ENCODE measurements at regions not wholly inside any gene's neighbourhood (a gene's known extent, or its start where the extent isn't known, plus 50 kb on each side); places are given as distances from the start of the nearest gene placed in this dataset.

GRCh38 chr9:73543727-73544126 lies 392.1 kb downstream of the ANXA1 start:
- Histone ChIP-seq H3K4me1 (no peaks in the 10 kb centered on the region), H3K27me3 (no peaks in the 10 kb centered on the region), H3K36me3 (no peaks in the 10 kb centered on the region), H3K27ac (no peak overlapping the region), H3K9me3 (no peaks in the 10 kb centered on the region), H3K4me3 (no peak overlapping the region)
- TF ChIP-seq CTCF (IDR thresholded peaks at IDR 0.05): no peak
- no peak for TF ChIP-seq POLR2A (IDR thresholded peaks at IDR 0.05)
- ATAC-seq (ENCODE audit: low FRiP score in 2 of 2) (no peak), DNase-seq (no peak)

GRCh38 chr9:73548201-73548600 lies 396.5 kb downstream of the ANXA1 start:
- DNase-seq: no peak
- WGBS, 2 donors: 45 to 50% methylated on average over 5 of the region's 5 CpGs
- no peak overlapping the region for H3K4me3 ChIP-seq

GRCh38 chr9:73549991-73550390 lies 398.3 kb downstream of the ANXA1 start:
- Histone ChIP-seq H3K36me3 (no peaks in the 10 kb centered on the region), H3K4me3 (no peak overlapping the region), H3K27ac (no peak overlapping the region), H3K4me1 (no peaks in the 10 kb centered on the region), H3K27me3 (no peaks in the 10 kb centered on the region), H3K9me3 (no peaks in the 10 kb centered on the region)
- ATAC-seq (ENCODE audit: low FRiP score in 2 of 2) (no peak), DNase-seq (no peak)
- no peak for TF ChIP-seq POLR2AphosphoS5 (IDR thresholded peaks at IDR 0.05)
- no peak for TF ChIP-seq POLR2A (IDR thresholded peaks at IDR 0.05)
- TF ChIP-seq EP300 (IDR thresholded peaks at IDR 0.05): no peak
- no peak for TF ChIP-seq CTCF (IDR thresholded peaks at IDR 0.05)
- 36 to 41% methylated on average over 1 of the region's 1 CpG for WGBS, 2 donors

More at GRCh38 chr9:73548201-73548600, 396.5 kb downstream of the ANXA1 start:
- no peaks in the 10 kb centered on the region for H3K4me1 ChIP-seq
- no peak for ATAC-seq (ENCODE audit: low FRiP score in 2 of 2)
- H3K9me3 ChIP-seq: no peaks in the 10 kb centered on the region
- no peak for TF ChIP-seq POLR2A (IDR thresholded peaks at IDR 0.05)
- TF ChIP-seq POLR2AphosphoS5 (IDR thresholded peaks at IDR 0.05): no peak
- TF ChIP-seq CTCF (IDR thresholded peaks at IDR 0.05): no peak
- no peak for TF ChIP-seq EP300 (IDR thresholded peaks at IDR 0.05)
- no peaks in the 10 kb centered on the region for H3K36me3 ChIP-seq
- H3K27ac ChIP-seq: no peak overlapping the region
- H3K27me3 ChIP-seq: no peaks in the 10 kb centered on the region

GRCh38 chr9:73553295-73553694 lies 401.6 kb downstream of the ANXA1 start:
- WGBS, 2 donors: 52 to 59% methylated on average over 3 of the region's 3 CpGs
- H3K27ac ChIP-seq: no peak overlapping the region
- ATAC-seq (ENCODE audit: low FRiP score in 2 of 2) (no peak), DNase-seq (no peak)
- TF ChIP-seq POLR2A (IDR thresholded peaks at IDR 0.05) (no peak), POLR2AphosphoS5 (IDR thresholded peaks at IDR 0.05) (no peak), EP300 (IDR thresholded peaks at IDR 0.05) (no peak), CTCF (IDR thresholded peaks at IDR 0.05) (no peak)
- no peak overlapping the region for H3K4me3 ChIP-seq
- no peaks in the 10 kb centered on the region for H3K9me3 ChIP-seq
- H3K27me3 ChIP-seq: no peaks in the 10 kb centered on the region
- H3K4me1 ChIP-seq: no peaks in the 10 kb centered on the region
- no peaks in the 10 kb centered on the region for H3K36me3 ChIP-seq

GRCh38 chr9:73558471-73558870 lies 406.8 kb downstream of the ANXA1 start:
- H3K4me3 ChIP-seq: no peak overlapping the region
- TF ChIP-seq POLR2A (IDR thresholded peaks at IDR 0.05) (no peak), EP300 (IDR thresholded peaks at IDR 0.05) (no peak), POLR2AphosphoS5 (IDR thresholded peaks at IDR 0.05) (no peak), CTCF (IDR thresholded peaks at IDR 0.05) (no peak)
- no peak overlapping the region for H3K27ac ChIP-seq

More at GRCh38 chr9:73558471-73558870, 406.8 kb downstream of the ANXA1 start:
- Histone ChIP-seq H3K27me3 (no peaks in the 10 kb centered on the region), H3K9me3 (no peaks in the 10 kb centered on the region), H3K36me3 (no peaks in the 10 kb centered on the region), H3K4me1 (no peaks in the 10 kb centered on the region)
- ATAC-seq (ENCODE audit: low FRiP score in 2 of 2): no peak
- no peak for DNase-seq

Measured in upper lobe of left lung (tissue), 6 donors.